IMR-90 (cell line): ENCODE measurements at regions not wholly inside any gene's neighbourhood (a gene's known extent, or its start where the extent isn't known, plus 50 kb on each side); places are given as distances from the start of the nearest gene placed in this dataset.

Experiments
- ATAC-seq: fragments of 200-7000 bp; cut with Tn5 transposase; 2 replicates; pipeline ENCODE4 v1.9.1; 2020; ENCODE audit warnings: low read depth, mild to moderate bottlenecking, moderate library complexity
- BruUV-seq: library from RNA; stranded (reverse); fragments of 400-500 nt; replicated peaks from 2 replicates; lab custom pipeline; 2021; lab: Mats Ljungman, UMichigan
- CTCF ChIA-PET: fragments of 300-600 bp; formaldehyde crosslinking; extraction: SDS; loops from one replicate; lab custom pipeline; 2021; ENCODE audit warnings: antibody characterized with exemption; lab: Yijun Ruan, JAX
- POLR2A ChIA-PET: fragments of 300-600 bp; sonication (Branson Sonifier 250); formaldehyde crosslinking; loops from one replicate; lab custom pipeline; 2022; ENCODE audit warnings: antibody characterized with exemption; ENCODE audit not compliant: unreplicated experiment; lab: Charles Lee
- DNase-seq: peaks from one replicate; pipeline ENCODE4 v3.0.0; 2013
- H2AFZ ChIP-seq: replicated peaks from 2 replicates; pipeline ENCODE3; 2013; ENCODE audit warnings: low read length, mild to moderate bottlenecking; ENCODE audit not compliant: poor library complexity
- H2AK5ac ChIP-seq: 2 replicates; pipeline ENCODE4 v1.6.1; 2013; ENCODE audit warnings: low read depth, low read length, inconsistent platforms
- H2AK9ac ChIP-seq: replicated peaks from 2 replicates; pipeline ENCODE3; 2013; ENCODE audit warnings: mild to moderate bottlenecking, low read depth, low read length, moderate library complexity; ENCODE audit not compliant: poor library complexity
- H2BK120ac ChIP-seq: 2 replicates; pipeline ENCODE4 v1.6.1; 2013; ENCODE audit warnings: low read depth, low read length, inconsistent platforms
- H2BK15ac ChIP-seq: 3 replicates; pipeline ENCODE4 v1.6.1; 2013; ENCODE audit warnings: low read depth, low read length, inconsistent platforms
- H2BK20ac ChIP-seq: 2 replicates; pipeline ENCODE4 v1.6.1; 2013; ENCODE audit warnings: low read depth, mild to moderate bottlenecking, inconsistent platforms, low read length, moderate library complexity
- H2BK5ac ChIP-seq: 2 replicates; pipeline ENCODE4 v1.6.1; 2013; ENCODE audit warnings: mild to moderate bottlenecking, low read depth, low read length, inconsistent platforms; ENCODE audit not compliant: poor library complexity, severe bottlenecking
- H3K14ac ChIP-seq: replicated peaks from 2 replicates; pipeline ENCODE4 v1.6.1; 2013; ENCODE audit warnings: low read depth, low read length, inconsistent platforms
- H3K18ac ChIP-seq: 2 replicates; pipeline ENCODE4 v1.6.1; 2013; ENCODE audit warnings: low read depth, low read length, control low read depth
- H3K23ac ChIP-seq: 2 replicates; pipeline ENCODE4 v1.6.1; 2013; ENCODE audit warnings: low read depth, low read length, inconsistent platforms
- H3K27ac ChIP-seq: 2 replicates; pipeline ENCODE4 v1.5.1; 2013; ENCODE audit warnings: mild to moderate bottlenecking, control low read depth, low read length; ENCODE audit not compliant: insufficient read depth
- H3K27me3 ChIP-seq: 2 replicates; pipeline ENCODE4 v1.6.1; 2013; ENCODE audit warnings: low read length; ENCODE audit not compliant: control insufficient read depth, insufficient read depth
- H3K36me3 ChIP-seq: 2 replicates; pipeline ENCODE4 v1.6.1; 2013; ENCODE audit warnings: low read length, mixed read lengths; ENCODE audit not compliant: control insufficient read depth, insufficient read depth
- H3K4ac ChIP-seq: 2 replicates; pipeline ENCODE4 v1.6.1; 2013; ENCODE audit warnings: low read depth, low read length, inconsistent platforms
- H3K4me1 ChIP-seq: 2 replicates; pipeline ENCODE4 v1.6.1; 2013; ENCODE audit warnings: low read length, mixed read lengths; ENCODE audit not compliant: control insufficient read depth, insufficient read depth
- H3K4me2 ChIP-seq: 2 replicates; pipeline ENCODE4 v1.6.1; 2013; ENCODE audit warnings: low read depth, mild to moderate bottlenecking, control low read depth, low read length, moderate library complexity
- H3K4me3 ChIP-seq: 2 replicates; pipeline ENCODE4 v1.5.1; 2013; ENCODE audit warnings: low read depth, mild to moderate bottlenecking, control low read depth, low read length, moderate library complexity; ENCODE audit not compliant: insufficient read depth
- H3K56ac ChIP-seq: 2 replicates; pipeline ENCODE4 v1.6.1; 2013; ENCODE audit warnings: low read length, inconsistent platforms; ENCODE audit not compliant: insufficient read depth; ENCODE audit errors: extremely low read depth
- H3K79me1 ChIP-seq, 2 experiments: 2 replicates each; pipeline ENCODE4 v1.6.1; 2013; ENCODE audit warnings: low read length in 2 of 2, inconsistent platforms in 1 of 2, low read depth in 1 of 2
- H3K9ac ChIP-seq: 2 replicates; pipeline ENCODE4 v1.6.1; 2013; ENCODE audit warnings: low read depth, low read length, control low read depth
- H3K9me1 ChIP-seq: 2 replicates; pipeline ENCODE4 v1.6.1; 2013; ENCODE audit warnings: low read length, inconsistent platforms; ENCODE audit not compliant: insufficient read depth
- H3K9me3 ChIP-seq: 2 replicates; pipeline ENCODE4 v1.6.1; 2013; ENCODE audit warnings: low read length; ENCODE audit not compliant: control insufficient read depth, insufficient read depth
- H4K20me1 ChIP-seq: 2 replicates; pipeline ENCODE4 v1.6.1; 2013; ENCODE audit warnings: low read length, inconsistent platforms; ENCODE audit not compliant: insufficient read depth
- H4K5ac ChIP-seq: 2 replicates; pipeline ENCODE4 v1.6.1; 2013; ENCODE audit warnings: mild to moderate bottlenecking, low read depth, low read length, control low read depth
- H4K8ac ChIP-seq, 2 experiments: 2 replicates each; pipeline ENCODE4 v1.6.1; 2013; ENCODE audit warnings: low read depth in 2 of 2, low read length in 2 of 2, control low read depth in 1 of 2, inconsistent platforms in 1 of 2
- H4K91ac ChIP-seq: 2 replicates; pipeline ENCODE4 v1.6.1; 2013; ENCODE audit warnings: low read depth, low read length, inconsistent platforms; ENCODE audit not compliant: insufficient read depth
- CHD1 ChIP-seq: IDR thresholded peaks from 2 replicates; pipeline ENCODE4 v1.6.1; 2012; ENCODE audit warnings: low read depth, low read length, improper control_type of control experiment
- POLR2A ChIP-seq: IDR thresholded peaks from 2 replicates; pipeline ENCODE4 v1.6.1; 2012; ENCODE audit warnings: mild to moderate bottlenecking, low read depth, low read length
- WGBS, 2 experiments: methylation state at CpG; one replicate each; pipeline versions ENCODE4 v1.1.5 to v1.1.7; 2013; ENCODE audit warnings: missing lambda C conversion rate in 2 of 2; ENCODE audit not compliant: insufficient read length in 1 of 2; ENCODE audit errors: extremely low coverage in 2 of 2; 5-methylcytosine and 5-hydroxymethylcytosine counted together
- dilution Hi-C: fragments of 300-500 bp; cut with HindIII; formaldehyde crosslinking; loops from one replicate; pipeline ENCODE4 v1.14.3; 2018; ENCODE audit warnings: low sequenced_read_pairs; ENCODE audit not compliant: unreplicated experiment
- in situ Hi-C: fragments of 300-500 bp; cut with MboI; formaldehyde crosslinking; loops from 3 replicates; pipeline ENCODE4 v1.14.3; 2019; ENCODE audit warnings: low sequenced_read_pairs, inconsistent platforms, mixed read lengths
- intact Hi-C: fragments of 100-400 bp; cut with micrococcal nuclease; formaldehyde crosslinking; loops from 2 replicates; pipeline ENCODE4 v1.10.0; 2022

- H3K79me1 ChIP-seq: 0 out of 4 replicates have a peak, but pooled peaks cover 0 to 3% of the 10 kb centered on the region in 2 experiments
- H3K14ac ChIP-seq: peak overlapping the region; percentile 69
- no peak for ATAC-seq
- H3K9ac ChIP-seq: no peak overlapping the region
- peak overlapping the region; percentile 93 for H2BK20ac ChIP-seq
- H3K4ac ChIP-seq: peak overlapping the region; percentile 61; the same call in 1 of the 2 replicates
- H3K27ac ChIP-seq: no peak overlapping the region
- in situ Hi-C loops: no loop called here
- no peak for DNase-seq
- peak overlapping the region; percentile 87; the same call in 1 of the 2 replicates for H3K18ac ChIP-seq
- no CpG with 5 or more reads among the region's 6 CpGs for WGBS, 2 experiments
- H2BK120ac ChIP-seq: peak overlapping the region; percentile 97
- dilution Hi-C loops: no loop called here
- peak overlapping the region; percentile 74 for H2BK5ac ChIP-seq
- H4K91ac ChIP-seq: peak overlapping the region; percentile 75; the same call in 1 of the 2 replicates
- no peak overlapping the region for H3K4me3 ChIP-seq
- H3K9me3 ChIP-seq: no peaks in the 10 kb centered on the region
- no peaks in the 10 kb centered on the region for H4K20me1 ChIP-seq
- peak overlapping the region; percentile 64; the same call in 1 of the 2 replicates for H4K5ac ChIP-seq
- H3K36me3 ChIP-seq: no peaks in the 10 kb centered on the region
- TF ChIP-seq CHD1: no peak
- TF ChIP-seq POLR2A: no peak
- peaks cover 18% of the 10 kb centered on the region for H3K9me1 ChIP-seq
- no peak overlapping the region for H3K4me2 ChIP-seq
- H3K4me1 ChIP-seq: peaks cover 21% of the 10 kb centered on the region
- no TSS peak for BruUV-seq
- no peaks in the 10 kb centered on the region for H3K27me3 ChIP-seq
- intact Hi-C loops: loop anchor here (5.0 kb wide), 2 partner anchors 81 to 101 kb away; no protein-coding TSS in a partner anchor
- H3K23ac ChIP-seq: no peak overlapping the region; the same call in 1 of the 2 replicates
- CTCF ChIA-PET: no interaction called here
- peak overlapping the region; percentile 74; the same call in 1 of the 2 replicates for H2AK5ac ChIP-seq
- H2BK15ac ChIP-seq: peak overlapping the region; percentile 96
- peak overlapping the region; percentile 48 to 86; a peak in 3 of 4 replicates for H4K8ac ChIP-seq
- H2AFZ ChIP-seq: no peak overlapping the region
- POLR2A ChIA-PET: no interaction called here
- H3K56ac ChIP-seq: no peak overlapping the region; the same call in 1 of the 2 replicates
- no peak overlapping the region for H2AK9ac ChIP-seq
Measured at GRCh38 chr7:22663721-22664120, 63.3 kb upstream of the IL6 start.
